ENCODE measurements at regions not wholly inside any gene's neighbourhood (a gene's known extent, or its start where the extent isn't known, plus 50 kb on each side); places are given as distances from the start of the nearest gene placed in this dataset.

GRCh38 chr15:81950841-81951414, 94.9 kb downstream of the MEX3B start:
- TF ChIP-seq CTCF (IDR thresholded peaks at IDR 0.05), result no peak
- no peak for TF ChIP-seq POLR2A (IDR thresholded peaks at IDR 0.05)
